HUDEP-2 (cell line): ENCODE measurements at regions not wholly inside any gene's neighbourhood (a gene's known extent, or its start where the extent isn't known, plus 50 kb on each side); places are given as distances from the start of the nearest gene placed in this dataset.
A peak's percentile ranks its signal among the peaks of the same experiment; 100 is the strongest.

Source experiments
- DNase-seq, 76 experiments: peaks; one replicate each; lab custom pipeline; 2025; ENCODE audit not compliant: unreplicated experiment in 76 of 76; lab: John Stamatoyannopoulos, UW

- DNase-seq = no peak
Observed at GRCh38 chr4:26065833-26066232, 151.8 kb downstream of the SMIM20 start.

- DNase-seq = no peak
Observed at GRCh38 chr4:26067035-26067434, 153.0 kb downstream of the SMIM20 start.

GRCh38 chr4:26069218-26069617, 155.2 kb downstream of the SMIM20 start:
- DNase-seq = peak in 1 of 76 experiments; percentile 2

- no peak for DNase-seq
Observed at GRCh38 chr4:26071688-26072087, 157.7 kb downstream of the SMIM20 start.

GRCh38 chr4:26073886-26074560, 160.0 kb downstream of the SMIM20 start:
- DNase-seq = no peak

- no peak for DNase-seq
Observed at GRCh38 chr4:26074712-26075430, 160.9 kb downstream of the SMIM20 start.

GRCh38 chr4:26075583-26075982, 161.6 kb downstream of the SMIM20 start:
- DNase-seq = no peak

GRCh38 chr4:26076000-26076587, 162.1 kb downstream of the SMIM20 start:
- DNase-seq = no peak

- no peak for DNase-seq
Observed at GRCh38 chr4:26076896-26077295, 162.9 kb downstream of the SMIM20 start.

GRCh38 chr4:26077756-26078155, 163.7 kb downstream of the SMIM20 start:
- DNase-seq = no peak

- no peak for DNase-seq
Observed at GRCh38 chr4:26080870-26081628, 167.0 kb downstream of the SMIM20 start.

- peak in 22 of 76 experiments; percentile 2 to 45 (median 12) for DNase-seq
Observed at GRCh38 chr4:26081795-26082498, 167.9 kb downstream of the SMIM20 start.

- DNase-seq = no peak
Observed at GRCh38 chr4:26082565-26082964, 168.5 kb downstream of the SMIM20 start.

GRCh38 chr4:26083987-26084386, 170.0 kb downstream of the SMIM20 start:
- no peak for DNase-seq

- no peak for DNase-seq
Observed at GRCh38 chr4:26084414-26084813, 170.4 kb downstream of the SMIM20 start.

GRCh38 chr4:26085551-26085950, 171.5 kb downstream of the SMIM20 start:
- DNase-seq = no peak

GRCh38 chr4:26086621-26087441, 172.8 kb downstream of the SMIM20 start:
- DNase-seq = no peak

GRCh38 chr4:26088433-26088928, 174.5 kb downstream of the SMIM20 start:
- no peak for DNase-seq

- no peak for DNase-seq
Observed at GRCh38 chr4:26093551-26093950, 179.5 kb downstream of the SMIM20 start.

GRCh38 chr4:26094076-26094475, 180.1 kb downstream of the SMIM20 start:
- no peak for DNase-seq
